IMR-90 (cell line): ENCODE measurements at regions not wholly inside any gene's neighbourhood (a gene's known extent, or its start where the extent isn't known, plus 50 kb on each side); places are given as distances from the start of the nearest gene placed in this dataset.

ENCODE experiments used
- ATAC-seq: fragments of 200-7000 bp; cut with Tn5 transposase; 2 replicates; pipeline ENCODE4 v1.9.1; 2020; ENCODE audit warnings: low read depth, mild to moderate bottlenecking, moderate library complexity
- BruUV-seq: library from RNA; stranded (reverse); fragments of 400-500 nt; replicated peaks from 2 replicates; lab custom pipeline; 2021; lab: Mats Ljungman, UMichigan
- CTCF ChIA-PET: fragments of 300-600 bp; formaldehyde crosslinking; extraction: SDS; loops from one replicate; lab custom pipeline; 2021; ENCODE audit warnings: antibody characterized with exemption; lab: Yijun Ruan, JAX
- POLR2A ChIA-PET: fragments of 300-600 bp; sonication (Branson Sonifier 250); formaldehyde crosslinking; loops from one replicate; lab custom pipeline; 2022; ENCODE audit warnings: antibody characterized with exemption; ENCODE audit not compliant: unreplicated experiment; lab: Charles Lee
- DNase-seq: peaks from one replicate; pipeline ENCODE4 v3.0.0; 2013
- H2AFZ ChIP-seq: replicated peaks from 2 replicates; pipeline ENCODE3; 2013; ENCODE audit warnings: low read length, mild to moderate bottlenecking; ENCODE audit not compliant: poor library complexity
- H2AK5ac ChIP-seq: 2 replicates; pipeline ENCODE4 v1.6.1; 2013; ENCODE audit warnings: low read depth, low read length, inconsistent platforms
- H2AK9ac ChIP-seq: replicated peaks from 2 replicates; pipeline ENCODE3; 2013; ENCODE audit warnings: mild to moderate bottlenecking, low read depth, low read length, moderate library complexity; ENCODE audit not compliant: poor library complexity
- H2BK120ac ChIP-seq: 2 replicates; pipeline ENCODE4 v1.6.1; 2013; ENCODE audit warnings: low read depth, low read length, inconsistent platforms
- H2BK15ac ChIP-seq: 3 replicates; pipeline ENCODE4 v1.6.1; 2013; ENCODE audit warnings: low read depth, low read length, inconsistent platforms
- H2BK20ac ChIP-seq: 2 replicates; pipeline ENCODE4 v1.6.1; 2013; ENCODE audit warnings: low read depth, mild to moderate bottlenecking, inconsistent platforms, low read length, moderate library complexity
- H2BK5ac ChIP-seq: 2 replicates; pipeline ENCODE4 v1.6.1; 2013; ENCODE audit warnings: mild to moderate bottlenecking, low read depth, low read length, inconsistent platforms; ENCODE audit not compliant: poor library complexity, severe bottlenecking
- H3K14ac ChIP-seq: replicated peaks from 2 replicates; pipeline ENCODE4 v1.6.1; 2013; ENCODE audit warnings: low read depth, low read length, inconsistent platforms
- H3K18ac ChIP-seq: 2 replicates; pipeline ENCODE4 v1.6.1; 2013; ENCODE audit warnings: low read depth, low read length, control low read depth
- H3K23ac ChIP-seq: 2 replicates; pipeline ENCODE4 v1.6.1; 2013; ENCODE audit warnings: low read depth, low read length, inconsistent platforms
- H3K27ac ChIP-seq: 2 replicates; pipeline ENCODE4 v1.5.1; 2013; ENCODE audit warnings: mild to moderate bottlenecking, control low read depth, low read length; ENCODE audit not compliant: insufficient read depth
- H3K27me3 ChIP-seq: 2 replicates; pipeline ENCODE4 v1.6.1; 2013; ENCODE audit warnings: low read length; ENCODE audit not compliant: control insufficient read depth, insufficient read depth
- H3K36me3 ChIP-seq: 2 replicates; pipeline ENCODE4 v1.6.1; 2013; ENCODE audit warnings: low read length, mixed read lengths; ENCODE audit not compliant: control insufficient read depth, insufficient read depth
- H3K4ac ChIP-seq: 2 replicates; pipeline ENCODE4 v1.6.1; 2013; ENCODE audit warnings: low read depth, low read length, inconsistent platforms
- H3K4me1 ChIP-seq: 2 replicates; pipeline ENCODE4 v1.6.1; 2013; ENCODE audit warnings: low read length, mixed read lengths; ENCODE audit not compliant: control insufficient read depth, insufficient read depth
- H3K4me2 ChIP-seq: 2 replicates; pipeline ENCODE4 v1.6.1; 2013; ENCODE audit warnings: low read depth, mild to moderate bottlenecking, control low read depth, low read length, moderate library complexity
- H3K4me3 ChIP-seq: 2 replicates; pipeline ENCODE4 v1.5.1; 2013; ENCODE audit warnings: low read depth, mild to moderate bottlenecking, control low read depth, low read length, moderate library complexity; ENCODE audit not compliant: insufficient read depth
- H3K56ac ChIP-seq: 2 replicates; pipeline ENCODE4 v1.6.1; 2013; ENCODE audit warnings: low read length, inconsistent platforms; ENCODE audit not compliant: insufficient read depth; ENCODE audit errors: extremely low read depth
- H3K79me1 ChIP-seq, 2 experiments: 2 replicates each; pipeline ENCODE4 v1.6.1; 2013; ENCODE audit warnings: low read length in 2 of 2, inconsistent platforms in 1 of 2, low read depth in 1 of 2
- H3K9ac ChIP-seq: 2 replicates; pipeline ENCODE4 v1.6.1; 2013; ENCODE audit warnings: low read depth, low read length, control low read depth
- H3K9me1 ChIP-seq: 2 replicates; pipeline ENCODE4 v1.6.1; 2013; ENCODE audit warnings: low read length, inconsistent platforms; ENCODE audit not compliant: insufficient read depth
- H3K9me3 ChIP-seq: 2 replicates; pipeline ENCODE4 v1.6.1; 2013; ENCODE audit warnings: low read length; ENCODE audit not compliant: control insufficient read depth, insufficient read depth
- H4K20me1 ChIP-seq: 2 replicates; pipeline ENCODE4 v1.6.1; 2013; ENCODE audit warnings: low read length, inconsistent platforms; ENCODE audit not compliant: insufficient read depth
- H4K5ac ChIP-seq: 2 replicates; pipeline ENCODE4 v1.6.1; 2013; ENCODE audit warnings: mild to moderate bottlenecking, low read depth, low read length, control low read depth
- H4K8ac ChIP-seq, 2 experiments: 2 replicates each; pipeline ENCODE4 v1.6.1; 2013; ENCODE audit warnings: low read depth in 2 of 2, low read length in 2 of 2, control low read depth in 1 of 2, inconsistent platforms in 1 of 2
- H4K91ac ChIP-seq: 2 replicates; pipeline ENCODE4 v1.6.1; 2013; ENCODE audit warnings: low read depth, low read length, inconsistent platforms; ENCODE audit not compliant: insufficient read depth
- BHLHE40 ChIP-seq: fragments of 150-350 bp; IDR thresholded peaks from 2 replicates; pipeline ENCODE4 v1.6.1; 2016; ENCODE audit warnings: mild to moderate bottlenecking, low read depth, low read length
- CEBPB ChIP-seq: IDR thresholded peaks from 2 replicates; pipeline ENCODE4 v1.6.1; 2012; ENCODE audit warnings: low read depth, low read length, improper control_type of control experiment
- CTCF ChIP-seq: conservative IDR thresholded peaks from 2 replicates; pipeline ENCODE4 v1.5.1; 2012; ENCODE audit warnings: mild to moderate bottlenecking, low read depth, low read length, improper control_type of control experiment
- ELK1 ChIP-seq: fragments of 150-350 bp; IDR thresholded peaks from 2 replicates; pipeline ENCODE4 v1.6.1; 2016; ENCODE audit warnings: low read depth, mild to moderate bottlenecking, low read length, moderate library complexity, borderline replicate concordance
- FOS ChIP-seq: fragments of 150-350 bp; IDR thresholded peaks from 2 replicates; pipeline ENCODE4 v1.6.1; 2016; ENCODE audit warnings: low read depth, low read length
- MAFK ChIP-seq: IDR thresholded peaks from 2 replicates; pipeline ENCODE4 v1.6.1; 2012; ENCODE audit warnings: low read depth, low read length, improper control_type of control experiment
- MAZ ChIP-seq: IDR thresholded peaks from 2 replicates; pipeline ENCODE4 v1.6.1; 2012; ENCODE audit warnings: low read depth, mild to moderate bottlenecking, low read length, improper control_type of control experiment, moderate library complexity, borderline replicate concordance
- MXI1 ChIP-seq: IDR thresholded peaks from 2 replicates; pipeline ENCODE4 v1.6.1; 2012; ENCODE audit warnings: low read depth, mild to moderate bottlenecking, low read length, moderate library complexity, borderline replicate concordance
- NFE2L2 ChIP-seq: fragments of 150-350 bp; IDR thresholded peaks from 2 replicates; pipeline ENCODE4 v1.6.1; 2016; ENCODE audit warnings: low read depth, mild to moderate bottlenecking, low read length
- POLR2A ChIP-seq: IDR thresholded peaks from 2 replicates; pipeline ENCODE4 v1.6.1; 2012; ENCODE audit warnings: mild to moderate bottlenecking, low read depth, low read length
- RAD21 ChIP-seq: IDR thresholded peaks from 2 replicates; pipeline ENCODE4 v1.6.1; 2012; ENCODE audit warnings: low read length, improper control_type of control experiment
- RCOR1 ChIP-seq: IDR thresholded peaks from 2 replicates; pipeline ENCODE4 v1.6.1; 2012; ENCODE audit warnings: mild to moderate bottlenecking, low read length, improper control_type of control experiment; ENCODE audit not compliant: insufficient replicate concordance
- SMC3 ChIP-seq: fragments of 150-350 bp; IDR thresholded peaks from 2 replicates; pipeline ENCODE4 v1.6.1; 2016; ENCODE audit warnings: low read depth, mild to moderate bottlenecking, antibody characterized with exemption, low read length, moderate library complexity
- USF2 ChIP-seq: fragments of 150-350 bp; IDR thresholded peaks from 2 replicates; pipeline ENCODE4 v1.6.1; 2017; ENCODE audit warnings: mild to moderate bottlenecking, antibody characterized with exemption, low read length, low read depth
- WGBS, 2 experiments: methylation state at CpG; one replicate each; pipeline versions ENCODE4 v1.1.5 to v1.1.7; 2013; ENCODE audit warnings: missing lambda C conversion rate in 2 of 2; ENCODE audit not compliant: insufficient read length in 1 of 2; ENCODE audit errors: extremely low coverage in 2 of 2; 5-methylcytosine and 5-hydroxymethylcytosine counted together
- dilution Hi-C: fragments of 300-500 bp; cut with HindIII; formaldehyde crosslinking; loops from one replicate; pipeline ENCODE4 v1.14.3; 2018; ENCODE audit warnings: low sequenced_read_pairs; ENCODE audit not compliant: unreplicated experiment
- in situ Hi-C: fragments of 300-500 bp; cut with MboI; formaldehyde crosslinking; loops from 3 replicates; pipeline ENCODE4 v1.14.3; 2019; ENCODE audit warnings: low sequenced_read_pairs, inconsistent platforms, mixed read lengths
- intact Hi-C: fragments of 100-400 bp; cut with micrococcal nuclease; formaldehyde crosslinking; loops from 2 replicates; pipeline ENCODE4 v1.10.0; 2022

GRCh38 chr3:76871655-76872054 lies 168.2 kb upstream of the ROBO2 start:
- Histone ChIP-seq H3K23ac (no peak overlapping the region), H4K5ac (no peak overlapping the region), H3K9me1 (no peaks in the 10 kb centered on the region), H3K4me1 (no peaks in the 10 kb centered on the region), H4K20me1 (no peaks in the 10 kb centered on the region), H3K4me3 (no peak overlapping the region), H3K14ac (no peak overlapping the region), H3K79me1 (no peaks in the 10 kb centered on the region), H2AK9ac (no peak overlapping the region), H3K4ac (no peak overlapping the region), H3K27me3 (no peaks in the 10 kb centered on the region), H2BK15ac (no peak overlapping the region), H3K18ac (no peak overlapping the region), H3K4me2 (no peak overlapping the region), H3K36me3 (no peaks in the 10 kb centered on the region), H3K56ac (no peak overlapping the region), H3K9ac (no peak overlapping the region), H2BK20ac (no peak overlapping the region), H4K8ac (no peak overlapping the region), H2BK5ac (no peak overlapping the region), H2AK5ac (no peak overlapping the region), H3K9me3 (0 out of 2 replicates have a peak, but pooled peaks cover 2% of the 10 kb centered on the region), H2BK120ac (no peak overlapping the region), H4K91ac (no peak overlapping the region), H3K27ac (no peak overlapping the region), H2AFZ (no peak overlapping the region)
- CTCF ChIA-PET = no interaction called here
- ATAC-seq (no peak), DNase-seq (no peak)
- BruUV-seq = no TSS peak
- POLR2A ChIA-PET = no interaction called here
- no CpG with 5 or more reads among the region's 1 CpG for WGBS, 2 experiments
- no peak for TF ChIP-seq MAZ
- TF ChIP-seq BHLHE40 = no peak
- TF ChIP-seq SMC3 = no peak
- TF ChIP-seq CEBPB = no peak
- TF ChIP-seq POLR2A = no peak
- TF ChIP-seq MXI1 = no peak
- no peak for TF ChIP-seq RCOR1
- TF ChIP-seq RAD21 = no peak
- no peak for TF ChIP-seq USF2
- no peak for TF ChIP-seq CTCF
- no peak for TF ChIP-seq FOS
- TF ChIP-seq MAFK = no peak
- no peak for TF ChIP-seq ELK1
- no peak for TF ChIP-seq NFE2L2
- dilution Hi-C loops (no loop called here), in situ Hi-C loops (no loop called here), intact Hi-C loops (no loop called here)
